ENCODE measurements at regions not wholly inside any gene's neighbourhood (a gene's known extent, or its start where the extent isn't known, plus 50 kb on each side); places are given as distances from the start of the nearest gene placed in this dataset.
"Not testable (repeated sequence)": the region's sequence is repeated elsewhere in the genome, so short reads cannot be mapped to it uniquely, and the experiment has no call there.

GRCh38 chr5:8731110-8731509 is 814.8 kb downstream of the SEMA5A start:
- H3K27me3 ChIP-seq (ENCODE audit: control insufficient read depth in 3 of 3, insufficient read depth in 3 of 3, low read length in 3 of 3), result not testable (repeated sequence)

DNA sequence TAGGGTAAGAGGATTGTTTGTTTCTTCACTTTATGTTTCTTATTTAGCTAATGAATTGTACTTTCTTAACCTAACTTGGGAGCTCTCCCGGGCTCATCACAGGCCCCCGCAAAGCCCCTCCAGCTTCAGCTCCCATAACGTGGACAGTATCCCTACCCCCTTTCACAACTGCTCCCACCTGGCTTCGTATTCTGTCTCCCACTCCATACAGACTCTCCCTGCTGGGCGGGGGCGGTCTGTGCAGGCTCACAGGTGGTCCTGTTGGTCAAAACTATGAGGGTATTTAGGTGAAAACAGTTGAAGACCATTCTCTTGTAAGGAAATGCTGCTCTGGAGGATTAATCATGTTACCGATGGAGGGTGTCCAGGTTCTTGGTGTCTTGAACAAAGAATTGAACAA is 805.3 kb downstream of the SEMA5A start:
- no peak overlapping the region for H3K4me3 ChIP-seq (ENCODE audit: low read length in 3 of 3)
- peaks cover 0 to 2% (median 0%) of the 10 kb centered on the region in 3 donors for H3K9me3 ChIP-seq (ENCODE audit: control insufficient read depth in 3 of 3, low read length in 3 of 3)
- no peaks in the 10 kb centered on the region for H3K27me3 ChIP-seq (ENCODE audit: control insufficient read depth in 3 of 3, insufficient read depth in 3 of 3, low read length in 3 of 3)
- no peaks in the 10 kb centered on the region for H3K36me3 ChIP-seq (ENCODE audit: control insufficient read depth in 3 of 3, insufficient read depth in 3 of 3, low read length in 3 of 3)
- no peak overlapping the region for H3K9ac ChIP-seq (ENCODE audit: low read depth in 1 of 3, low read length in 3 of 3)
- H3K4me1 ChIP-seq (ENCODE audit: control insufficient read depth in 3 of 3, insufficient read depth in 3 of 3, low read length in 3 of 3), result no peaks in the 10 kb centered on the region
- H3K27ac ChIP-seq (ENCODE audit: low read depth, low read length), result no peak overlapping the region

More at GRCh38 chr5:8731110-8731509, 814.8 kb downstream of the SEMA5A start:
- H3K4me3 ChIP-seq (ENCODE audit: low read length in 3 of 3); H3K36me3 ChIP-seq (ENCODE audit: control insufficient read depth in 3 of 3, insufficient read depth in 3 of 3, low read length in 3 of 3); H3K27ac ChIP-seq (ENCODE audit: low read depth, low read length); H3K9me3 ChIP-seq (ENCODE audit: control insufficient read depth in 3 of 3, low read length in 3 of 3); H3K4me1 ChIP-seq (ENCODE audit: control insufficient read depth in 3 of 3, insufficient read depth in 3 of 3, low read length in 3 of 3); H3K9ac ChIP-seq (ENCODE audit: low read depth in 1 of 3, low read length in 3 of 3): not testable (repeated sequence)

DNA sequence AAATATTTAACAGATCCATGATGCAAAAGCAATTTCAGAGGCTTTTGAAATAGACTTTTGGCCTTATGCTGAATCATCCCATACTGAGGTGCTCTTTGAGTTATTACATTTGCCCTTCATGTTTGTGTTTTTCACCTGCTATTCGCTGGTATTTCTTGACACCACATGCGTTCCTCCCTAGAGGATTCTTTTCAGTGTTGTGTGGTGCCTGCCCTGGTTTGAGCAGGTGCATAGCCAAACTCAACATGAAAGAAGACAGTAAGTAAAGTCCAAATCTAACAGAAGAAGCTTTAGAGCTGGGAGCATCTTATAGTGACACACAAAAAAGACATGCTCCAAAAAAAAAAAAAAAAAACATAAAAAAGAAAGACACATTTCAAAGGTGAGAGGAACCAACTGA is 796.3 kb downstream of the SEMA5A start:
- Histone ChIP-seq H3K9me3 (ENCODE audit: control insufficient read depth in 3 of 3, low read length in 3 of 3) (no peaks in the 10 kb centered on the region), H3K27ac (ENCODE audit: low read depth, low read length) (no peak overlapping the region)

DNA sequence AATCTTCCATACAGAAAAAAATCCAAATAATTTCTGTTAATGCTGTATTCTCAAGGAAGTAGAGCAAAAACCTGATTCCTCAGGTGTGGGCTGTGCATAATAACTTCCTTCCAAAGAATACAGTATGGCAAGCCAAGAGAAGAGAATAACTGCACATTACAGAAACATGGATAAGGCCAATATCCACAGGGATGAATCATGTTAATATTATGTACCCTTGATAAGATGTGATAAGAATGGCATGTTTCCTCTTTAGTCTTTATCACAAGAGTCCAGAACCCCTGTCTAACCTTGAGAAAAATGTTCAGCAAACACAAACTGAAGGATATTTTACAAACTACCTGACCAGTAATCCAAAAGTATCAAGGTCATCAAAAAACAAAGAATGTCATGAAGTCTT is 795.8 kb downstream of the SEMA5A start:
- Histone ChIP-seq H3K4me1 (ENCODE audit: control insufficient read depth in 3 of 3, insufficient read depth in 3 of 3, low read length in 3 of 3) (no peaks in the 10 kb centered on the region), H3K27ac (ENCODE audit: low read depth, low read length) (no peak overlapping the region), H3K9me3 (ENCODE audit: control insufficient read depth in 3 of 3, low read length in 3 of 3) (no peaks in the 10 kb centered on the region), H3K4me3 (ENCODE audit: low read length in 3 of 3) (no peak overlapping the region), H3K27me3 (ENCODE audit: control insufficient read depth in 3 of 3, insufficient read depth in 3 of 3, low read length in 3 of 3) (no peaks in the 10 kb centered on the region), H3K9ac (ENCODE audit: low read depth in 1 of 3, low read length in 3 of 3) (no peak overlapping the region), H3K36me3 (ENCODE audit: control insufficient read depth in 3 of 3, insufficient read depth in 3 of 3, low read length in 3 of 3) (no peaks in the 10 kb centered on the region)

More for the DNA sequence above, 796.3 kb downstream of the SEMA5A start:
- H3K27me3 ChIP-seq (ENCODE audit: control insufficient read depth in 3 of 3, insufficient read depth in 3 of 3, low read length in 3 of 3), result no peaks in the 10 kb centered on the region
- H3K4me1 ChIP-seq (ENCODE audit: control insufficient read depth in 3 of 3, insufficient read depth in 3 of 3, low read length in 3 of 3), result no peaks in the 10 kb centered on the region
- no peaks in the 10 kb centered on the region for H3K36me3 ChIP-seq (ENCODE audit: control insufficient read depth in 3 of 3, insufficient read depth in 3 of 3, low read length in 3 of 3)
- no peak overlapping the region for H3K9ac ChIP-seq (ENCODE audit: low read depth in 1 of 3, low read length in 3 of 3)
- H3K4me3 ChIP-seq (ENCODE audit: low read length in 3 of 3), result no peak overlapping the region

DNA sequence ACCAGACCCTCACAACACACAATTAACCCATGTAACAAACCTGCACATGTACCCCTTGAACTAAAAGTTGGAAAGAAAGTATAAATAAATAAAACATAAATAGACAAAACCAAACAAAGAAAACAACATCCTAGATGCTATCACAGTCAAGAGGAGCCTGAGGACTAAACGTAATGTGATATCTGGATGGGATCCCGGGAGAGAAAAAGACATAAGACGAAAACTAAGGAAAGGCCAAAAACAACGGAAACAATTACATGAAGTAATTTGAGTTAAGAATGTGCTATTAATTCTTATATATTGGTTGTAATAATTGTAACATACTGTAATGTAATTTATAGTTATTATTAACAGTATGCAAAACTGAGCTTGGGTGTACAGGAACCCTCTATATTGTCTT is 793.9 kb downstream of the SEMA5A start:
- H3K4me1 ChIP-seq (ENCODE audit: control insufficient read depth in 3 of 3, insufficient read depth in 3 of 3, low read length in 3 of 3), result no peaks in the 10 kb centered on the region
- H3K27me3 ChIP-seq (ENCODE audit: control insufficient read depth in 3 of 3, insufficient read depth in 3 of 3, low read length in 3 of 3), result no peaks in the 10 kb centered on the region
- H3K27ac ChIP-seq (ENCODE audit: low read depth, low read length), result no peak overlapping the region
- H3K9me3 ChIP-seq (ENCODE audit: control insufficient read depth in 3 of 3, low read length in 3 of 3), result no peaks in the 10 kb centered on the region
- H3K36me3 ChIP-seq (ENCODE audit: control insufficient read depth in 3 of 3, insufficient read depth in 3 of 3, low read length in 3 of 3), result no peaks in the 10 kb centered on the region
- H3K4me3 ChIP-seq (ENCODE audit: low read length in 3 of 3), result no peak overlapping the region
- H3K9ac ChIP-seq (ENCODE audit: low read depth in 1 of 3, low read length in 3 of 3), result no peak overlapping the region

DNA sequence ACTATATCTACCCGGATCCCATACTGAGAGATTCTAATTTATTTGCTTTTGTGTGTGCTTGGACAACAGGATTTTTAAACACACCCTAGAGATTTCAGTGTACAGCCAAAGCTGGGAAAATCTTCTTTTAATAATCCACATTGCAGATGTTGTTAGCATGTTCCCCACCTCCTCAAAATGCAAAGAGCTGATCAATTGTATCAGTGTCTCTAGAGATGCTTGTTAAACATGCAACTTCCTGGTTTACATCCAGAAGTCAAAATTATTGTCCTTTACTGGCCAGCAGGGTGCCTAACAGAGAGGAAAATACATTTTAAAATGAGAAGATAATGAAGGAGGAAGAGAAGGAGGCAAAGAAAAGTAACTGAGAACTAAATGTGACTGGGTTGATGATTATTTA is 793.3 kb downstream of the SEMA5A start:
- H3K9me3 ChIP-seq (ENCODE audit: control insufficient read depth in 3 of 3, low read length in 3 of 3), result no peaks in the 10 kb centered on the region
- no peak overlapping the region for H3K9ac ChIP-seq (ENCODE audit: low read depth in 1 of 3, low read length in 3 of 3)
- H3K36me3 ChIP-seq (ENCODE audit: control insufficient read depth in 3 of 3, insufficient read depth in 3 of 3, low read length in 3 of 3), result no peaks in the 10 kb centered on the region
- no peaks in the 10 kb centered on the region for H3K4me1 ChIP-seq (ENCODE audit: control insufficient read depth in 3 of 3, insufficient read depth in 3 of 3, low read length in 3 of 3)
- no peaks in the 10 kb centered on the region for H3K27me3 ChIP-seq (ENCODE audit: control insufficient read depth in 3 of 3, insufficient read depth in 3 of 3, low read length in 3 of 3)
- no peak overlapping the region for H3K27ac ChIP-seq (ENCODE audit: low read depth, low read length)
- H3K4me3 ChIP-seq (ENCODE audit: low read length in 3 of 3), result no peak overlapping the region

DNA sequence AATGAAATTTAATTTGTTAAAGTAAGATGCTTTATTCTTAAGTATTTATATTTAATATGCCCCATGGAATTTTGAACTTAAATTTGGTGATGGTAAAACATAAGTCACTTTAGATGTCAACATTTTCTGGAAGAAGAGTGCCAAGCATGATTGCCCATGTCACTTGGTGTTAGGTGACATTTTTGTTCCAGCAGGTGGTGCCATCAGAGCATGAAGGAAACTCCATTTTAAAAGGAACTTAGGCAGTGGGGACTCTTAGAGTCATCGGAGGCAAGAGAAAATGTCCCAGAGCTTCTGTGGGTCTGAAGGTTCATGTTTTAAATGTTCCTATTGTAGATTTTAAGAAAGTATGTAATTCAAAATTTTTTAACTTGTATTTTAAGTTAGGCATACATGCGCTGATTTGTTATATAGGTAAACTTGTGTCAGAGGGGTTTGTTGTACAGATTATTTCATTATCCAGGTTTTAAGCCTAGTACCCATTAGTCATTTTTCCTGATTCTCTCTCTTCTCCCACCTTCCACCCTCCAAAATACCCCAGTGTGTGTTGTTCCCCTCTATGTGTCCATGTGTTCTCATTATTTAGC is 789.3 kb downstream of the SEMA5A start:
- Histone ChIP-seq H3K27ac (ENCODE audit: low read depth, low read length) (no peak overlapping the region), H3K36me3 (ENCODE audit: control insufficient read depth in 3 of 3, insufficient read depth in 3 of 3, low read length in 3 of 3) (no peaks in the 10 kb centered on the region), H3K9me3 (ENCODE audit: control insufficient read depth in 3 of 3, low read length in 3 of 3) (peaks cover 0 to 2% (median 0%) of the 10 kb centered on the region in 3 donors), H3K9ac (ENCODE audit: low read depth in 1 of 3, low read length in 3 of 3) (no peak overlapping the region), H3K4me3 (ENCODE audit: low read length in 3 of 3) (no peak overlapping the region), H3K27me3 (ENCODE audit: control insufficient read depth in 3 of 3, insufficient read depth in 3 of 3, low read length in 3 of 3) (no peaks in the 10 kb centered on the region), H3K4me1 (ENCODE audit: control insufficient read depth in 3 of 3, insufficient read depth in 3 of 3, low read length in 3 of 3) (no peaks in the 10 kb centered on the region)

DNA sequence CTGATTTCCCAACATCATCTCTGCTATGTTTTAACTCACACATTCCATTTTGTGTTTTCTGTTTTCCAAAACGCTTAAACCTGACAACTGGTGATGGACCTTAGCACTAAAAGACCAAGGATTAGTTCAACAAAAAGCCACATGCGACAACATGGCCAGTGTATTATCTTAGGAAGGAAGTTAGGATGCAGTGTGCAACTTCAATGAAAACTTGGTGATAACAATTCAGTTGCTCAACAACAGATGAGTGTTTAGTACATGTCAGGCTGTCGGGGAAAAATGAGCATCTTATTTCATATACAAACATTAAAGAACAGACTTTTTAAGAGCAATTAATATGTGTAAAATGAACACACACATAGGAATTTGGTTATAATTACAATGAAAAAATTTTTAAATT is 780.0 kb downstream of the SEMA5A start:
- Histone ChIP-seq H3K9ac (ENCODE audit: low read depth in 1 of 3, low read length in 3 of 3) (no peak overlapping the region), H3K4me3 (ENCODE audit: low read length in 3 of 3) (no peak overlapping the region), H3K4me1 (ENCODE audit: control insufficient read depth in 3 of 3, insufficient read depth in 3 of 3, low read length in 3 of 3) (no peaks in the 10 kb centered on the region), H3K36me3 (ENCODE audit: control insufficient read depth in 3 of 3, insufficient read depth in 3 of 3, low read length in 3 of 3) (no peaks in the 10 kb centered on the region), H3K27me3 (ENCODE audit: control insufficient read depth in 3 of 3, insufficient read depth in 3 of 3, low read length in 3 of 3) (no peaks in the 10 kb centered on the region), H3K27ac (ENCODE audit: low read depth, low read length) (no peak overlapping the region), H3K9me3 (ENCODE audit: control insufficient read depth in 3 of 3, low read length in 3 of 3) (no peaks in the 10 kb centered on the region)

- Histone ChIP-seq H3K9ac (ENCODE audit: low read depth in 1 of 3, low read length in 3 of 3) (no peak overlapping the region), H3K9me3 (ENCODE audit: control insufficient read depth in 3 of 3, low read length in 3 of 3) (no peaks in the 10 kb centered on the region), H3K36me3 (ENCODE audit: control insufficient read depth in 3 of 3, insufficient read depth in 3 of 3, low read length in 3 of 3) (no peaks in the 10 kb centered on the region), H3K27ac (ENCODE audit: low read depth, low read length) (no peak overlapping the region), H3K4me3 (ENCODE audit: low read length in 3 of 3) (no peak overlapping the region), H3K27me3 (ENCODE audit: control insufficient read depth in 3 of 3, insufficient read depth in 3 of 3, low read length in 3 of 3) (no peaks in the 10 kb centered on the region), H3K4me1 (ENCODE audit: control insufficient read depth in 3 of 3, insufficient read depth in 3 of 3, low read length in 3 of 3) (no peaks in the 10 kb centered on the region)
Measured at GRCh38 chr5:8766448-8766847, 779.4 kb downstream of the SEMA5A start.

- Histone ChIP-seq H3K27ac (ENCODE audit: low read depth, low read length) (no peak overlapping the region), H3K9me3 (ENCODE audit: control insufficient read depth in 3 of 3, low read length in 3 of 3) (no peaks in the 10 kb centered on the region), H3K4me3 (ENCODE audit: low read length in 3 of 3) (no peak overlapping the region), H3K27me3 (ENCODE audit: control insufficient read depth in 3 of 3, insufficient read depth in 3 of 3, low read length in 3 of 3) (no peaks in the 10 kb centered on the region), H3K36me3 (ENCODE audit: control insufficient read depth in 3 of 3, insufficient read depth in 3 of 3, low read length in 3 of 3) (no peaks in the 10 kb centered on the region), H3K9ac (ENCODE audit: low read depth in 1 of 3, low read length in 3 of 3) (no peak overlapping the region), H3K4me1 (ENCODE audit: control insufficient read depth in 3 of 3, insufficient read depth in 3 of 3, low read length in 3 of 3) (no peaks in the 10 kb centered on the region)
Measured at GRCh38 chr5:8767111-8767510, 778.8 kb downstream of the SEMA5A start.

- Histone ChIP-seq H3K4me1 (ENCODE audit: control insufficient read depth in 3 of 3, insufficient read depth in 3 of 3, low read length in 3 of 3) (no peaks in the 10 kb centered on the region), H3K9ac (ENCODE audit: low read depth in 1 of 3, low read length in 3 of 3) (no peak overlapping the region), H3K27ac (ENCODE audit: low read depth, low read length) (no peak overlapping the region), H3K9me3 (ENCODE audit: control insufficient read depth in 3 of 3, low read length in 3 of 3) (no peaks in the 10 kb centered on the region), H3K36me3 (ENCODE audit: control insufficient read depth in 3 of 3, insufficient read depth in 3 of 3, low read length in 3 of 3) (no peaks in the 10 kb centered on the region), H3K4me3 (ENCODE audit: low read length in 3 of 3) (no peak overlapping the region), H3K27me3 (ENCODE audit: control insufficient read depth in 3 of 3, insufficient read depth in 3 of 3, low read length in 3 of 3) (no peaks in the 10 kb centered on the region)
Measured at GRCh38 chr5:8767746-8768145, 778.1 kb downstream of the SEMA5A start.

All from skeletal muscle tissue (tissue), 3 donors.